ENCODE measurements at regions not wholly inside any gene's neighbourhood (a gene's known extent, or its start where the extent isn't known, plus 50 kb on each side); places are given as distances from the start of the nearest gene placed in this dataset.

DNA sequence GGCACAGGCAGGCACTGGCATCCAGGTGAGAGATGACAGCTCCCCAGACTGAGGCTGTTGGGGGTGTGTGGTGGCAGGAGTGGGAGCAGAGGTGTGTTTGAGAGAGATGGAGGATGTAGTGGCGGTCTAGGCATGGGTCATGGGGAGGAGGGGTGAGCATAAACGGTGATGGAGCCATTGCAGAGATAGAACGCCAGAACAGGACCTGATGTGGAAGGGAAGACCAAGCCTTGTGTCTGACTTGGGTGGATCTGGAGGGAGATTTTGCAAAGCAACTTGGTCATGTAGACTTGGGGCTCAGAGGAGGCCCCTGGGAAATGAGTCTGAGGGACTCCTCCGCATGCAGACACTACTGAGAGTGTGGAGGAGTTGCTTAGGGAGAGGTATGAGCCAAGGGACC is 50.0 kb upstream of the CLDN5 start:
- no peaks in the 10 kb centered on the region for H3K9me3 ChIP-seq (ENCODE audit: insufficient read depth, low read depth, low read length)
- no peak overlapping the region for H3K4me3 ChIP-seq (ENCODE audit: low read length)
- H3K9ac ChIP-seq (ENCODE audit: low read depth, low read length): no peak overlapping the region
- H3K27ac ChIP-seq (ENCODE audit: low read length): no peak overlapping the region
- no peaks in the 10 kb centered on the region for H3K27me3 ChIP-seq (ENCODE audit: insufficient read depth, low read length)
- H3K4me1 ChIP-seq (ENCODE audit: insufficient read depth, low read length): peaks cover 4% of the 10 kb centered on the region
- H3K36me3 ChIP-seq (ENCODE audit: insufficient read depth, low read depth, low read length): no peaks in the 10 kb centered on the region

DNA sequence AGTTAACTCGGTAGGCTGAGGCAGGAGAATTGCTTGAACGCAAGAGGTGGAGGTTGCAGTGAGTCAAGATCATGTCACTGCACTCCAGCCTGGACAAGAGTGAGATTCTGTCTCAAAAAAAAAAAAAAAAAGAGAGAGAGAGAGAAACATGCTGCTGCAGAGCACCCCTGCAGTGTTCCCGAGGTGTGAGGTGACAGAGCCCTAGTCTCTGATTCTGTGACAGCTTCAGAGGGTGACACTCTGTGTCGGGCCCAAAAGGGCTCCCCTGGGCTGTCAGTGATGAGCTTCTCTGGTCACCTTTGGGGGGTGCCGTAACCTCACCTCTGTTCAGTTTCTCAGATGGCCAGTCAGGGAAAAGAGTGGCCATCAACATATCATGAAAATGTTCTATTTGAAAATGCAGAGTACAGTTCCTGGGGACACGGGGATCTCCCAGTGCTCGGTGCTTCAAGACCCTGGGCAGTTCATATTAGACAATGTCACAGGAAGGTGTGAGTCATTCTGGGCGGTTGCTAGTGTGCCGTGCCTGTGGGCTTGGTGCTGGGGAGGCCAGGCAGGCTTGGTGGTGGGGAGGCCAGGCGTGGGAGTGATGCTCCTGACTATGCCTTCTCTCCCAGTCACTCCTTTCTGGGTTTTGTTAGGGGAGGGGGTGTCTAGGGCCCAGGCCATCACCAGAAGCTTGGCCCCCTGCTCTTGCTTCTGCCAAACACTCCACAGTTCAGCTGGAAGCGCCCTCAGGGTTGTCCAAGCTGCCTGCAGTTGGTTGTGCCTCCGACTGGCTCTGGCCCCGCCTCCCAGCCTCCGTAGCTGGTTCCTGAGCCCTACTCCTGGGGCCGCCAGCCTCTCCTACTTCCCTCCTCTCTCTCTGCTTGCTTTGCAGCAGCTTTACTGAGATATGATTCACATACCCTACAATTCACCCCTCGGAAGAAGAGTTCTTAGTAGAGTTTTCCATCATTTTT is 52.5 kb upstream of the CLDN5 start:
- no peaks in the 10 kb centered on the region for H3K9me3 ChIP-seq (ENCODE audit: insufficient read depth, low read depth, low read length)
- H3K4me1 ChIP-seq (ENCODE audit: insufficient read depth, low read length): peaks cover 4% of the 10 kb centered on the region
- H3K9ac ChIP-seq (ENCODE audit: low read depth, low read length): no peak overlapping the region
- H3K36me3 ChIP-seq (ENCODE audit: insufficient read depth, low read depth, low read length): no peaks in the 10 kb centered on the region
- H3K4me3 ChIP-seq (ENCODE audit: low read length): no peak overlapping the region
- H3K27me3 ChIP-seq (ENCODE audit: insufficient read depth, low read length): no peaks in the 10 kb centered on the region
- H3K27ac ChIP-seq (ENCODE audit: low read length): no peak overlapping the region

DNA sequence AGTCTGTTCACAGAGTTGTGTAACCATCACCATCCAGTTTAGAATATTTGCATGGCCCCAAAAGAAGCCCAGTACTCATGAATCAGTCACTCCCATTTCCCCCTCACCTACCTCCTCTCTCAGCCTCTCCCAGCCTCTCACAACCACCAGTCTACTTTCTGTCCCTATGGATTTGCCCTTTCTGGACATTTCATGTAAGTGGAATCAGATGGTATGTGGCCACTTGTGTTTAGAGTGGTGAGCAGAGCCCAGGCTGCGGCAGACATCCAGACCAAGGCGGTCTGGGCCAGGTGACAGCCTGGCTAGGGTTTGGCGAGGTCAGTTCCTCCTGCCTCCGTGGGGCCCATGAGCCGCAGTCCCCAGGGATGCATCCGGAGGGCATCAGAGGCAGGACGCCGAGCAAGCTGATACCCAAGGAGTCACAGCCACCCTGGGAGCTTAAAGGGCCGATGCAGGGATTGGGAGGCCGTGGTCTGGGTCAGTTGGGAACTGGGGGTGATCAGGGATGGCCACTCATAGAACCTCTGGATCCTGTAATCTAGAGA is 53.3 kb upstream of the CLDN5 start:
- H3K9ac ChIP-seq (ENCODE audit: low read depth, low read length): no peak overlapping the region

DNA sequence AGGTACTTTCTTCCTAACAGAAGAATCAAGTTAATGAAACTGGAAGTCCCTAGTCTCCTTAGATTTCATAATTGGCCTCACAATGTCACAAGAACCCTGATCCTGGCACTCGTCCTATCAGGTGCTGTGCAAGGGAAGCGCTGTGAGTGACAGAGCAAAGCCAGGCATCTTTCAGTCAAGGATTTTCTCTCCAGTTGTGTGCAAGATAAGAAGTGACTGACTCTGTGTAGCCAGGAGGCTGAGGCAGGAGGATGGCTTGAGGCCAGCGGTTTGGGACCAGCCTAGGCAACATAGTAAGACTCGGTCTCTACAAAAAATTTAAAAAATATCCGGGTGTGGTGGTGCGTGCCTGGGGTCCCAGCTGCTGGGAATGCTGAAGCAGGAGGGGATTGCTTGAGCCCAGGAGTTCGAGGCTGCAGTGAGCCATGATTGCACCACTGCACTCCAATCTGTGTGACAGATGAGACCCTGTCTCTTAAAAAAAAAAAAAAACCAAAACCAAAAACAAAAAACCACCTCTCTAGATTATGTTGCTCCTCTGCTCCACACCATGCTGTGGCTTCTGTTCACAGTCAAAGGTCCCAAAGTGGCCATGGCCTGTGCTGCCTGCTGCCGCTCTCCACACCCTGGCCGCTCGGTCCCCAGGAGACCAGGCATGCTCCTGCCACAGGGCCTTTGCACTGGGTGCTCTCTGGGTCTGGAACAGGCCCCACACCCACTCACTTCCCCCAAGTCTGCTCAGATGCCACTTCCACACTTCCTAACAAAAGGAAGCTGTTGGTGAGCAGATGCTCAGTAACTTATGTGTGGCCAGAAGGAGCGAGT is 54.2 kb upstream of the CLDN5 start:
- Histone ChIP-seq H3K4me3 (ENCODE audit: low read length) (no peak overlapping the region), H3K4me1 (ENCODE audit: insufficient read depth, low read length) (no peaks in the 10 kb centered on the region), H3K9ac (ENCODE audit: low read depth, low read length) (no peak overlapping the region), H3K36me3 (ENCODE audit: insufficient read depth, low read depth, low read length) (no peaks in the 10 kb centered on the region), H3K27ac (ENCODE audit: low read length) (no peak overlapping the region), H3K27me3 (ENCODE audit: insufficient read depth, low read length) (no peaks in the 10 kb centered on the region), H3K9me3 (ENCODE audit: insufficient read depth, low read depth, low read length) (no peaks in the 10 kb centered on the region)

More for the DNA sequence above, 53.3 kb upstream of the CLDN5 start:
- no peak overlapping the region for H3K27ac ChIP-seq (ENCODE audit: low read length)
- H3K4me1 ChIP-seq (ENCODE audit: insufficient read depth, low read length): no peaks in the 10 kb centered on the region
- H3K36me3 ChIP-seq (ENCODE audit: insufficient read depth, low read depth, low read length): no peaks in the 10 kb centered on the region
- no peak overlapping the region for H3K4me3 ChIP-seq (ENCODE audit: low read length)
- no peaks in the 10 kb centered on the region for H3K9me3 ChIP-seq (ENCODE audit: insufficient read depth, low read depth, low read length)
- no peaks in the 10 kb centered on the region for H3K27me3 ChIP-seq (ENCODE audit: insufficient read depth, low read length)

DNA sequence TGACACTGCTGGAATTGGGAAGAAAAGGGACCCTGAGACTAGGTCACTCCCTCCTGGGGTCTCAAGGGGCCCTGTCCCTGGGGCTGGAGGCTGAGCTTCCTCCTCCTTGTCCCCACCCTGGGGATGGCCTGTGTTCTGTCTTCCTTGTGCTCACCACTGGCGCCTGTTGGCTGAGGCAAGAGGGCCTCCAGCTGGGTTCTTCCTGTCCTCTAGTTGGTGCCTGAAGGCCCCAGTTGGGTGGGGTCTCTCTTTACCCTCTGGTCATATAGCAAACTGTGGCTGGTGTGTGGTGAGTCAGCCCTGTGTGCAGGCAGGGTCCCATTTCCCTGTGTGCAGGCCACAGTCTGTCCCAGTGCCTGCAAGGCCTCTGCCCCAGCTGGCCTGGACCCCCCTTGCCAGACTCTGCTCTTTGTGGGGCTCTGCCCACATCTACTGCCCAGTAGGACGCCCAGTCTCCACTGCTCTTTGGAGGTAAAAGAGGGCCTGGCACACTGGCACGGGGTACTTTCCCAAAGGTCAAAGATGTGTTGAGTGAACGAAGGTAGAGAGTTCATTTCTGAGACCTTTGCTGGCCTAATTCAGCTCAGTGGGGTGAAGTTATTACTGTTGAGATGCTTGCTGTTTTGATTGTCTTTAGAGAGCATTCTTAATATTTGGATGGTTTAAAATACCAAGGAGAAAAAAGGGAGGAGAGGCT is 55.1 kb upstream of the CLDN5 start:
- no peaks in the 10 kb centered on the region for H3K9me3 ChIP-seq (ENCODE audit: insufficient read depth, low read depth, low read length)
- no peaks in the 10 kb centered on the region for H3K27me3 ChIP-seq (ENCODE audit: insufficient read depth, low read length)
- no peak overlapping the region for H3K27ac ChIP-seq (ENCODE audit: low read length)
- no peaks in the 10 kb centered on the region for H3K4me1 ChIP-seq (ENCODE audit: insufficient read depth, low read length)
- no peak overlapping the region for H3K9ac ChIP-seq (ENCODE audit: low read depth, low read length)
- no peaks in the 10 kb centered on the region for H3K36me3 ChIP-seq (ENCODE audit: insufficient read depth, low read depth, low read length)
- no peak overlapping the region for H3K4me3 ChIP-seq (ENCODE audit: low read length)

DNA sequence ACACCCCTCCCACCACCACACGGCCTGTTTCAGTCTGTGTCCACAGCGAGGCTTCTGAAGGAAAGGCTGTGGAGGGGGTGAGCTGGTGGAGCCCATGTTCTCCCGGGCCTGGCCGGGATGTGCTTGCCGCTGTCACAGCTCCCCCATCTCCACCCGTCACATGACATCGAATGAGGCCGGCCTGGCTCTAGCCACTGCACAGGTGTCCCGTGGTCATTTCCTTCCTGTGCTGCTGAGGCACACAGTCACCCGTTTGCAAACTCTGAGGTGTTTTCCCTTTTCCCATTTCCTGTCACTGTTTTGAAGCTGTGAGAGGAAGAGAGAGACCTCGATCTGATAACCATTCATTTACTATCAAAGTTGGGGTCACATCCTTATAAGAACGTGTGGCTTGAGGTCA is 55.7 kb upstream of the CLDN5 start:
- no peaks in the 10 kb centered on the region for H3K4me1 ChIP-seq (ENCODE audit: insufficient read depth, low read length)
- no peak overlapping the region for H3K4me3 ChIP-seq (ENCODE audit: low read length)
- H3K27ac ChIP-seq (ENCODE audit: low read length): no peak overlapping the region
- H3K27me3 ChIP-seq (ENCODE audit: insufficient read depth, low read length): no peaks in the 10 kb centered on the region
- no peak overlapping the region for H3K9ac ChIP-seq (ENCODE audit: low read depth, low read length)
- H3K36me3 ChIP-seq (ENCODE audit: insufficient read depth, low read depth, low read length): no peaks in the 10 kb centered on the region
- H3K9me3 ChIP-seq (ENCODE audit: insufficient read depth, low read depth, low read length): no peaks in the 10 kb centered on the region

DNA sequence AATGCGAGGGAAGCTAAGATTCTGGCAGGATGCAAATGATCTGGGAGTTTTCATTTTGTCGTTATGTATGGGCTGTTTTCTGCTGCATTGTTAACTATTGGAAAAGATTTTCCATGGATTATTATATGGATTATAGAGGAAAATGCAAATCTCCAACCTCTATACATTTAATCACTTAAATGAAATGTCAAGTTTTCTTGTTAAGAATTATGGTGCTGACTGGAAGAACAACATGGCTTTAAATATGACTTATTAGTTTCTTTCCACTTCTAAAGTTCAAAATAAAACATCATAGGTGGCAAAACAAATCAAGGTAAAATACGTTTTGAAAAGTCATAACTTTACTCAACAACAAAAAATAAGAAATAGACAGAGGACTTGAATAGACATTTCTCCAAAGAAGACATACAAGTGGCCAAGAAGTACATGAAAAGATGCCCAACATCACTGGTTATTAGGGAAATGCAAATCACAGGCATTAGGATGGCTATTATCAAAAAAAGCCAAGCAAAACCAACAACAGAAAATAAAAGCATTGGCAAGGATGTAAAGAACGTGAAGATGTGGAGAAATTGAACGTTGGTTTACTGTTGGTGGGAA is 56.2 kb upstream of the CLDN5 start:
- H3K4me3 ChIP-seq (ENCODE audit: low read length): no peak overlapping the region
- no peaks in the 10 kb centered on the region for H3K36me3 ChIP-seq (ENCODE audit: insufficient read depth, low read depth, low read length)
- H3K9ac ChIP-seq (ENCODE audit: low read depth, low read length): no peak overlapping the region
- no peak overlapping the region for H3K27ac ChIP-seq (ENCODE audit: low read length)
- H3K4me1 ChIP-seq (ENCODE audit: insufficient read depth, low read length): no peaks in the 10 kb centered on the region
- H3K9me3 ChIP-seq (ENCODE audit: insufficient read depth, low read depth, low read length): no peaks in the 10 kb centered on the region
- H3K27me3 ChIP-seq (ENCODE audit: insufficient read depth, low read length): no peaks in the 10 kb centered on the region

DNA sequence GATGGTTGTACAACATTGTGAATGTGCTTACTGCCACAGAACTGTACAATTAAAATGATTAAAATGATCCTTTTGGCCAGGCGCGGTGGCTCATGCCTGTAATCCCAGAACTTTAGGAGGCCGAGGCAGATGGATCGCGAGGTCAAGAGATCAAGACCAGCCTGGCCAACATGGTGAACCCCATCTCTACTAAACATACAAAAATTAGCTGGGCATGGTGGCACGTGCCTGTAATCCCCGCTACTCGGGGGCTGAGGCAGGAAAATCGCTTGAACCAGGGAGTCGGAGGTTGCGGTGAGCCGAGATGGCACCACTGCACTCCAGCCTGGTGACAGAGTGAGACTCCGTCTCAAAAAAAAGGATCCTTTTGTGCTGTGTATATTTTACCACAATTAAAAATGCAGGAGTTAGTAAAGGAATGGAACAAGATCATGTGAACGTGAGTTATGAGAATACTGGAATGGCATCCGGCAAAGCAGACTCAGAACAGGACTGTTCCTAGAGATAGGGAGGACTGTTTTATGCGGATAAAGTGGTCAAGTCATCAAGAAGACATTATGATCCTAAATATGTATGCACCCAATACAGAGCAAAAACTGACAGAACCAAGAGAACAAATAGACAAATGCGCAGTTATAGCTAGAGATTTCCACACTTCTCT is 58.0 kb upstream of the CLDN5 start:
- no peak overlapping the region for H3K9ac ChIP-seq (ENCODE audit: low read depth, low read length)
- no peaks in the 10 kb centered on the region for H3K9me3 ChIP-seq (ENCODE audit: insufficient read depth, low read depth, low read length)
- H3K27me3 ChIP-seq (ENCODE audit: insufficient read depth, low read length): no peaks in the 10 kb centered on the region
- H3K4me1 ChIP-seq (ENCODE audit: insufficient read depth, low read length): no peaks in the 10 kb centered on the region
- H3K27ac ChIP-seq (ENCODE audit: low read length): no peak overlapping the region
- H3K4me3 ChIP-seq (ENCODE audit: low read length): no peak overlapping the region
- H3K36me3 ChIP-seq (ENCODE audit: insufficient read depth, low read depth, low read length): no peaks in the 10 kb centered on the region

DNA sequence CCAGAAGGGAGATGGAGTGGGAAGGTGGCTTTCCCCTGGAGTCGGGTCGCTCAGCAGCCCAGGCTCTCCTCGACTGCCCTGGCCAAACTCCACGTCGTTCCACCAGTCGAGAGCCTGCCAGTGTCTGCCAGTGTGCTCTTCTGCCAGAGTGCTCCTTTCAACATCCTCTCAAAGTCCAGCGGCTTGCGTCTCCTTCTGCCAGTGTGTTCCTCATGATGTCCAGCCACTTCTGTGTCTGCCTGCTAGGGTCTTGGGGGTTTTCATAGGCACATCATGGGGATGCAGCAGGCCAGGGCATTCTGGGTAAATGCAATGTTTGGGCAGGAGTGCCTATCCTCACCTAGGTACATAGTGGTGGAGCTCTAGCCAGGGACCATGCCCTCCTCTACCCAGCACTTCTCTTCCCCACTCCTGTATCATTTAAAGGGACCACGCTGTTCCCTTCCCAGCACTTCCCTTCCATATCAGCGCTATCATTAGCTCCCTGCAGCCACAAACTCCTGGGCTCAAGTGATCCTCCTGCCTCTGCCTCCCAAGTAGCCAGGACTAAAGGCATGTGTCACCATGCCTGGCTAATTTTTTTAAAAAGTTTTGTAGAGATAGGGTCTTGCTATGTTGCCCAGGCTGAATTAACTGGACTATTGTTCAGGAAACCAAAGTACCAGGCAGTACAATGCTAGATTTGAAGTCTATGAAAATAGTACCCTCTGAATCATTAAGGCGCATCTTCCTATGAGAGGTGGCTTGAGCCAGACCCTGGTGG is 62.9 kb upstream of the CLDN5 start:
- H3K4me3 ChIP-seq (ENCODE audit: low read length): no peak overlapping the region
- no peaks in the 10 kb centered on the region for H3K27me3 ChIP-seq (ENCODE audit: insufficient read depth, low read length)

DNA sequence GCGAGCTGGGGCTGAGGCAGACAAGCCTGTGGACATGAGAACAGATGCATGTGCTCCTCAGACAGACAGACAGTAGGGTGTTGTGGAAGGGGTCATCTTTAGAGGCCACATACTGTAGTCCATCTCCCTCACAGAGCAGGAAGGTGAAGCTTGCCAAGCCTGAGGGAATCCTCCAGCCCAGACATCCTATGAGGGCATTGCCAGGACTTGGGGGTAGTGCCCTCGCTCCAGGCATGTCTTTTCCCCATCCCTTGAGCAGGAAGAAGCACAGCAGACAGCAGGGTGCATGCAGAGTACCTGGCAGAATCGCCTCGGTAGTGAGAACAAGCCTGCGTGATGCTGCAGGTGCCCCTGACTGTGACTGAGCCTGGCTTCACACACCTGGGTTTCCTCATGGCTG is 66.5 kb upstream of the CLDN5 start:
- no peak overlapping the region for H3K27ac ChIP-seq (ENCODE audit: low read length)
- no peak overlapping the region for H3K4me3 ChIP-seq (ENCODE audit: low read length)
- no peaks in the 10 kb centered on the region for H3K9me3 ChIP-seq (ENCODE audit: insufficient read depth, low read depth, low read length)
- H3K27me3 ChIP-seq (ENCODE audit: insufficient read depth, low read length): no peaks in the 10 kb centered on the region
- no peaks in the 10 kb centered on the region for H3K4me1 ChIP-seq (ENCODE audit: insufficient read depth, low read length)
- no peaks in the 10 kb centered on the region for H3K36me3 ChIP-seq (ENCODE audit: insufficient read depth, low read depth, low read length)
- no peak overlapping the region for H3K9ac ChIP-seq (ENCODE audit: low read depth, low read length)

More for the DNA sequence above, 62.9 kb upstream of the CLDN5 start:
- Histone ChIP-seq H3K4me1 (ENCODE audit: insufficient read depth, low read length) (no peaks in the 10 kb centered on the region), H3K9me3 (ENCODE audit: insufficient read depth, low read depth, low read length) (no peaks in the 10 kb centered on the region), H3K36me3 (ENCODE audit: insufficient read depth, low read depth, low read length) (no peaks in the 10 kb centered on the region), H3K9ac (ENCODE audit: low read depth, low read length) (no peak overlapping the region), H3K27ac (ENCODE audit: low read length) (no peak overlapping the region)

Measured in iPS-20b (cell line).